Mesenchymal stem cell (in vitro differentiated cells and primary cell): ENCODE measurements at regions not wholly inside any gene's neighbourhood (a gene's known extent, or its start where the extent isn't known, plus 50 kb on each side); places are given as distances from the start of the nearest gene placed in this dataset.
"Not testable (repeated sequence)": the region's sequence is repeated elsewhere in the genome, so short reads cannot be mapped to it uniquely, and the experiment has no call there.

Experiments used
- DNase-seq: peaks from one replicate; pipeline ENCODE4 v3.0.0-alpha.2; 2013
- H2AFZ ChIP-seq: one replicate; pipeline ENCODE4 v1.6.1; 2013; ENCODE audit warnings: low read depth, mild to moderate bottlenecking, control low read depth, inconsistent platforms, low read length, moderate library complexity
- H2AK5ac ChIP-seq: 2 replicates; pipeline ENCODE4 v1.6.1; 2013; ENCODE audit warnings: low read length, moderate library complexity, mild to moderate bottlenecking, inconsistent platforms; ENCODE audit not compliant: severe bottlenecking
- H2BK120ac ChIP-seq: one replicate; pipeline ENCODE4 v1.6.1; 2013; ENCODE audit warnings: low read depth, mild to moderate bottlenecking, inconsistent platforms, low read length, moderate library complexity
- H2BK12ac ChIP-seq, 2 experiments: one replicate each; pipeline ENCODE4 v1.6.1; 2013; ENCODE audit warnings: inconsistent platforms in 2 of 2, low read length in 2 of 2, mild to moderate bottlenecking in 2 of 2, moderate library complexity in 2 of 2, control low read depth in 1 of 2
- H2BK15ac ChIP-seq: one replicate; pipeline ENCODE4 v1.6.1; 2013; ENCODE audit warnings: mild to moderate bottlenecking, low read depth, inconsistent platforms; ENCODE audit not compliant: poor library complexity, severe bottlenecking
- H2BK5ac ChIP-seq: 2 replicates; pipeline ENCODE4 v1.6.1; 2013; ENCODE audit warnings: low read depth, mild to moderate bottlenecking, low read length, control low read depth, inconsistent platforms; ENCODE audit not compliant: poor library complexity, severe bottlenecking
- H3K14ac ChIP-seq, 2 experiments: one replicate each; pipeline ENCODE4 v1.6.1; 2013; ENCODE audit warnings: inconsistent platforms in 2 of 2, low read length in 2 of 2, control low read depth in 1 of 2, mild to moderate bottlenecking in 1 of 2, moderate library complexity in 1 of 2
- H3K18ac ChIP-seq, 2 experiments: one replicate each; pipeline ENCODE4 v1.6.1; 2013; ENCODE audit warnings: inconsistent platforms in 2 of 2, low read length in 2 of 2, control low read depth in 1 of 2, low read depth in 1 of 2, mild to moderate bottlenecking in 1 of 2
- H3K23ac ChIP-seq, 2 experiments: one replicate each; pipeline ENCODE4 v1.6.1; 2013; ENCODE audit warnings: inconsistent platforms in 2 of 2, low read length in 2 of 2, mild to moderate bottlenecking in 2 of 2, moderate library complexity in 2 of 2, control low read depth in 1 of 2
- H3K27ac ChIP-seq: 2 replicates; pipeline ENCODE4 v1.5.1; 2013; ENCODE audit warnings: mild to moderate bottlenecking, moderate library complexity, low read length, control low read depth, inconsistent platforms; ENCODE audit not compliant: poor library complexity, severe bottlenecking
- H3K27me3 ChIP-seq, 2 experiments: 2 replicates each; pipeline versions ENCODE4 v1.6.1 to v1.7.0; 2013; ENCODE audit warnings: low read length in 2 of 2, mild to moderate bottlenecking in 2 of 2, moderate library complexity in 2 of 2, control low read depth in 1 of 2, inconsistent platforms in 1 of 2; ENCODE audit not compliant: control insufficient read depth in 1 of 2, insufficient read depth in 1 of 2
- H3K36me3 ChIP-seq, 2 experiments: 2 replicates each; pipeline versions ENCODE4 v1.6.1 to v1.7.0; 2013; ENCODE audit warnings: low read length in 2 of 2, control low read depth in 1 of 2, inconsistent platforms in 1 of 2, low read depth in 1 of 2, mild to moderate bottlenecking in 1 of 2; ENCODE audit not compliant: insufficient read depth in 2 of 2, control insufficient read depth in 1 of 2
- H3K4ac ChIP-seq, 2 experiments: one replicate each; pipeline ENCODE4 v1.6.1; 2013; ENCODE audit warnings: inconsistent platforms in 2 of 2, low read length in 2 of 2, mild to moderate bottlenecking in 2 of 2, moderate library complexity in 2 of 2, control low read depth in 1 of 2, low read depth in 1 of 2
- H3K4me1 ChIP-seq: 2 replicates; pipeline ENCODE4 v1.6.1; 2013; ENCODE audit warnings: low read depth, low read length, control low read depth; ENCODE audit not compliant: control insufficient read depth, insufficient read depth
- H3K4me2 ChIP-seq: 2 replicates; pipeline ENCODE4 v1.6.1; 2013; ENCODE audit warnings: low read length, mild to moderate bottlenecking, inconsistent platforms; ENCODE audit not compliant: poor library complexity, severe bottlenecking
- H3K4me3 ChIP-seq, 2 experiments: 2 replicates each; pipeline versions ENCODE4 v1.5.1 to v1.7.0; 2013; ENCODE audit warnings: low read length in 2 of 2, mild to moderate bottlenecking in 2 of 2, control low read depth in 1 of 2, low read depth in 1 of 2; ENCODE audit not compliant: insufficient read depth in 1 of 2
- H3K79me1 ChIP-seq: replicated peaks from 2 replicates; pipeline ENCODE4 v1.6.1; 2013; ENCODE audit warnings: mild to moderate bottlenecking, control low read depth, low read length, inconsistent platforms; ENCODE audit not compliant: poor library complexity, severe bottlenecking
- H3K9ac ChIP-seq: 2 replicates; pipeline ENCODE4 v1.7.0; 2013; ENCODE audit warnings: mild to moderate bottlenecking, low read length, moderate library complexity
- H3K9me3 ChIP-seq: 2 replicates; pipeline ENCODE4 v1.7.0; 2013; ENCODE audit warnings: mild to moderate bottlenecking, low read length; ENCODE audit not compliant: control insufficient read depth
- H4K8ac ChIP-seq: one replicate; pipeline ENCODE4 v1.6.1; 2013; ENCODE audit warnings: inconsistent platforms, mild to moderate bottlenecking, low read length, moderate library complexity
- H4K91ac ChIP-seq: one replicate; pipeline ENCODE4 v1.6.1; 2013; ENCODE audit warnings: mild to moderate bottlenecking, low read length, inconsistent platforms
- WGBS: methylation state at CpG from one replicate; pipeline ENCODE4 v1.1.7; 2013; ENCODE audit warnings: mixed read lengths; 5-methylcytosine and 5-hydroxymethylcytosine counted together

- Histone ChIP-seq H3K14ac (no peak overlapping the region), H2BK120ac (no peak overlapping the region), H3K27me3 (no peaks in the 10 kb centered on the region), H2BK5ac (no peak overlapping the region), H3K4me2 (no peak overlapping the region), H3K27ac (no peak overlapping the region), H3K4me3 (no peak overlapping the region), H3K9ac (no peak overlapping the region), H2AFZ (no peak overlapping the region), H2BK12ac (no peak overlapping the region), H3K18ac (no peak overlapping the region), H3K9me3 (no peaks in the 10 kb centered on the region), H3K79me1 (no peaks in the 10 kb centered on the region), H4K91ac (no peak overlapping the region), H3K36me3 (peaks cover 7 to 21% of the 10 kb centered on the region in 2 experiments), H2AK5ac (no peak overlapping the region), H3K4me1 (peaks cover 3% of the 10 kb centered on the region), H3K4ac (no peak overlapping the region), H2BK15ac (no peak overlapping the region), H4K8ac (no peak overlapping the region), H3K23ac (no peak overlapping the region)
- 79% methylated on average over 7 of the region's 7 CpGs for WGBS
- no peak for DNase-seq
Measured at GRCh38 chr7:66427956-66428355, 200.7 kb upstream of the KCTD7 start.

DNA sequence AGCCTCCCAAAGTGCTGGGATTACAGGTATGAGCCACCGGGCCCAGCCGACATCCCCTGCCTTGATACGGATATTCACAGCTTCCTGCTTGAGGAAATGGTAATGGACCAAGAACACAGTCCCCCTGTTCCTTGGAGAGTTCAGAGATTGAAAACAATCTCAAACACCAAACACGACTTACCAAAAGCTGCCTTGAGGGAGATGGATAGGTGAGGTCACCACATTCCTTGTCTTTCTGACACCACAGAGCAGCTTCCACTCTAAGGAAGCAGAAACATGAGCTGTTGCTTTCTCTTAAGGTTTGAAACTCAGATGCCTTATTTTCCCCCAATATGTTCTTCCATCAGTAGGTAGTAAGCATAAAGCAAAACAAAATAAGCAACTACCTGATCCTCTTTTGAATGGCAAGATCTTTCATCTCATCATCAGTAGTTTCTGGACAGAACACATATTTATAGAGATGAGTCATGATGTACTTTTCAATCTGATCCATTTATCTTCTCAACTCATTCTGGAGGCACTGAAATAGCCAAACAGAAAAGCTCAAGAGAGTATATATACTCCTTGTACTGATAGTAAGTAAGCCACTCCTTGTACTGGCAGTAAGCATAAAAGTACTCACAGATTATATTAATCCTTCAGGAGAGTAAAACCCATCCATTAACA is 199.1 kb upstream of the KCTD7 start:
- H3K27me3 ChIP-seq = no peaks in the 10 kb centered on the region
- no peak overlapping the region for H3K4me3 ChIP-seq
- H3K4ac ChIP-seq = no peak overlapping the region
- no peak overlapping the region for H2AFZ ChIP-seq
- H2BK120ac ChIP-seq = no peak overlapping the region
- H2AK5ac ChIP-seq = no peak overlapping the region
- H3K36me3 ChIP-seq = peaks cover 7 to 14% of the 10 kb centered on the region in 2 experiments
- no peak overlapping the region for H3K4me2 ChIP-seq
- H3K4me1 ChIP-seq = peaks cover 3% of the 10 kb centered on the region
- no peak overlapping the region for H3K23ac ChIP-seq
- H2BK5ac ChIP-seq = no peak overlapping the region
- no peak overlapping the region for H3K9ac ChIP-seq
- no peaks in the 10 kb centered on the region for H3K9me3 ChIP-seq
- no peak overlapping the region for H4K91ac ChIP-seq
- H3K14ac ChIP-seq = no peak overlapping the region
- no peak overlapping the region for H3K18ac ChIP-seq
- 79% methylated on average over 4 of the region's 4 CpGs for WGBS
- H3K79me1 ChIP-seq = no peaks in the 10 kb centered on the region
- H4K8ac ChIP-seq = no peak overlapping the region
- DNase-seq = peak; percentile 28
- H2BK15ac ChIP-seq = no peak overlapping the region
- no peak overlapping the region for H3K27ac ChIP-seq
- H2BK12ac ChIP-seq = no peak overlapping the region

GRCh38 chr7:66430164-66430545 is 198.5 kb upstream of the KCTD7 start:
- Histone ChIP-seq H3K4me1 (peaks cover 3% of the 10 kb centered on the region), H3K23ac (no peak overlapping the region), H3K14ac (no peak overlapping the region), H4K8ac (no peak overlapping the region), H2AK5ac (no peak overlapping the region), H2AFZ (no peak overlapping the region), H3K4me2 (no peak overlapping the region), H3K4me3 (no peak overlapping the region), H3K4ac (peak overlapping the region in 1 of 2 experiments; percentile 58), H3K27ac (no peak overlapping the region), H4K91ac (no peak overlapping the region), H3K36me3 (peaks cover 7 to 10% of the 10 kb centered on the region in 2 experiments), H2BK15ac (peak overlapping the region; percentile 21), H2BK12ac (no peak overlapping the region), H2BK5ac (no peak overlapping the region), H3K27me3 (no peaks in the 10 kb centered on the region), H3K9ac (no peak overlapping the region), H3K18ac (no peak overlapping the region), H2BK120ac (no peak overlapping the region), H3K9me3 (no peaks in the 10 kb centered on the region), H3K79me1 (no peaks in the 10 kb centered on the region)
- DNase-seq = no peak
- WGBS = 78% methylated on average over 5 of the region's 5 CpGs

- H2BK15ac ChIP-seq, H3K23ac ChIP-seq, H4K91ac ChIP-seq, H3K4ac ChIP-seq, H3K18ac ChIP-seq, H3K79me1 ChIP-seq, H3K36me3 ChIP-seq, H3K4me3 ChIP-seq, H3K4me1 ChIP-seq, H3K27me3 ChIP-seq, H3K9me3 ChIP-seq, H3K4me2 ChIP-seq, H3K14ac ChIP-seq, H2AK5ac ChIP-seq, H3K27ac ChIP-seq, H2BK5ac ChIP-seq, H2AFZ ChIP-seq, H4K8ac ChIP-seq, H2BK12ac ChIP-seq: not testable (repeated sequence)
- WGBS = no CpG with 5 or more reads among the region's 1 CpG
- peak; percentile 67 for DNase-seq
- Histone ChIP-seq H3K9ac (peak overlapping the region; percentile 45), H2BK120ac (peak overlapping the region; percentile 49)
Measured at GRCh38 chr7:66438703-66439405, 189.8 kb upstream of the KCTD7 start.
